KMS-11 (cell line): ENCODE measurements at regions not wholly inside any gene's neighbourhood (a gene's known extent, or its start where the extent isn't known, plus 50 kb on each side); places are given as distances from the start of the nearest gene placed in this dataset.

Experiments used
- H2AFZ ChIP-seq: fragments of 200-600 bp; sonication (generic); 2 replicates; pipeline ENCODE4 v1.6.1; 2016; ENCODE audit warnings: antibody characterized with exemption, mixed run types, low read depth
- H3K27ac ChIP-seq: fragments of 200-600 bp; sonication (generic); 2 replicates; pipeline ENCODE4 v1.6.1; 2016; ENCODE audit warnings: mild to moderate bottlenecking, mixed run types
- H3K27me3 ChIP-seq: fragments of 200-600 bp; sonication (generic); 2 replicates; pipeline ENCODE4 v1.6.1; 2017; ENCODE audit warnings: mild to moderate bottlenecking, low read depth, mixed run types, moderate library complexity; ENCODE audit not compliant: insufficient read depth
- H3K36me3 ChIP-seq: fragments of 200-600 bp; sonication (generic); 2 replicates; pipeline ENCODE4 v1.6.1; 2017; ENCODE audit warnings: mild to moderate bottlenecking, mixed run types; ENCODE audit not compliant: insufficient read depth
- H3K4me1 ChIP-seq: fragments of 200-600 bp; sonication (generic); 2 replicates; pipeline ENCODE4 v1.6.1; 2016; ENCODE audit warnings: mild to moderate bottlenecking, low read depth, mixed run types; ENCODE audit not compliant: poor library complexity, severe bottlenecking
- H3K4me2 ChIP-seq: fragments of 200-600 bp; sonication (generic); 2 replicates; pipeline ENCODE4 v1.7.0; 2016; ENCODE audit warnings: mild to moderate bottlenecking, mixed run types
- H3K4me3 ChIP-seq: fragments of 200-600 bp; sonication (generic); IDR thresholded peaks from 2 replicates; pipeline ENCODE4 v1.6.1; 2017; ENCODE audit warnings: low read depth, low read length, mixed read lengths; ENCODE audit not compliant: insufficient read depth
- H3K79me2 ChIP-seq: fragments of 200-600 bp; sonication (generic); 2 replicates; pipeline ENCODE4 v1.6.1; 2016; ENCODE audit warnings: low read depth, mixed run types; ENCODE audit not compliant: insufficient read depth
- H3K9ac ChIP-seq: fragments of 200-600 bp; sonication (generic); 2 replicates; pipeline ENCODE4 v1.6.1; 2016; ENCODE audit warnings: mild to moderate bottlenecking, mixed run types
- H4K20me1 ChIP-seq: fragments of 200-600 bp; sonication (generic); 2 replicates; pipeline ENCODE4 v1.6.1; 2016; ENCODE audit warnings: mild to moderate bottlenecking, mixed run types; ENCODE audit not compliant: insufficient read depth
- TF ChIP-seq, protein P1 (sequence below): fragments of 200-600 bp; sonication (generic); conservative IDR thresholded peaks from 2 replicates; pipeline ENCODE4 v1.6.1; 2017; ENCODE audit warnings: low read depth, mild to moderate bottlenecking, antibody characterized with exemption, low read length, moderate library complexity, mixed read lengths

DNA sequence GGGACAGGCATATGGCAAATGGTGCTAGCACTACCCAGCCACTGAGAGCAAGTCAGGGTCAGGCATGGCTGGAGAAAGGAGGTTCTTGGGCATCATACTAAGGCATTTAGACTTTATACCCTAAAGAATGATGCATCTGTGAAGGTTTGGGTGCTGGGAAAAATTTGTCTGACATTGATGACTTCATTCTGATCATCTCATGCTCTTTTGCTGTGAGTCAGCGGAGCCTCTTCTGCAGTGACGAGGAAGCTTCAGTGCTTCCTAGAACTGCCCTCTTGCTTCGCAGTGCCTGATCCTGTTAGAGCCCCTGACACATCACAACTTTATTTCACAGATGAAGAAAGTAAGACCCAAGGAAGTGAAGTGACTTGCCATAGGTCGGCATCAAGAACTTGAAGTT, 266.6 kb upstream of the GAS1 start:
- Histone ChIP-seq H3K4me1 (no peaks in the 10 kb centered on the region), H3K36me3 (no peaks in the 10 kb centered on the region), H4K20me1 (no peaks in the 10 kb centered on the region), H3K4me3 (no peak overlapping the region), H3K9ac (no peak overlapping the region), H3K27ac (no peak overlapping the region), H3K27me3 (no peaks in the 10 kb centered on the region), H3K79me2 (no peaks in the 10 kb centered on the region), H2AFZ (no peak overlapping the region), H3K4me2 (no peak overlapping the region)
- TF ChIP-seq, protein P1, sequence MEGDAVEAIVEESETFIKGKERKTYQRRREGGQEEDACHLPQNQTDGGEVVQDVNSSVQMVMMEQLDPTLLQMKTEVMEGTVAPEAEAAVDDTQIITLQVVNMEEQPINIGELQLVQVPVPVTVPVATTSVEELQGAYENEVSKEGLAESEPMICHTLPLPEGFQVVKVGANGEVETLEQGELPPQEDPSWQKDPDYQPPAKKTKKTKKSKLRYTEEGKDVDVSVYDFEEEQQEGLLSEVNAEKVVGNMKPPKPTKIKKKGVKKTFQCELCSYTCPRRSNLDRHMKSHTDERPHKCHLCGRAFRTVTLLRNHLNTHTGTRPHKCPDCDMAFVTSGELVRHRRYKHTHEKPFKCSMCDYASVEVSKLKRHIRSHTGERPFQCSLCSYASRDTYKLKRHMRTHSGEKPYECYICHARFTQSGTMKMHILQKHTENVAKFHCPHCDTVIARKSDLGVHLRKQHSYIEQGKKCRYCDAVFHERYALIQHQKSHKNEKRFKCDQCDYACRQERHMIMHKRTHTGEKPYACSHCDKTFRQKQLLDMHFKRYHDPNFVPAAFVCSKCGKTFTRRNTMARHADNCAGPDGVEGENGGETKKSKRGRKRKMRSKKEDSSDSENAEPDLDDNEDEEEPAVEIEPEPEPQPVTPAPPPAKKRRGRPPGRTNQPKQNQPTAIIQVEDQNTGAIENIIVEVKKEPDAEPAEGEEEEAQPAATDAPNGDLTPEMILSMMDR: no peak

DNA sequence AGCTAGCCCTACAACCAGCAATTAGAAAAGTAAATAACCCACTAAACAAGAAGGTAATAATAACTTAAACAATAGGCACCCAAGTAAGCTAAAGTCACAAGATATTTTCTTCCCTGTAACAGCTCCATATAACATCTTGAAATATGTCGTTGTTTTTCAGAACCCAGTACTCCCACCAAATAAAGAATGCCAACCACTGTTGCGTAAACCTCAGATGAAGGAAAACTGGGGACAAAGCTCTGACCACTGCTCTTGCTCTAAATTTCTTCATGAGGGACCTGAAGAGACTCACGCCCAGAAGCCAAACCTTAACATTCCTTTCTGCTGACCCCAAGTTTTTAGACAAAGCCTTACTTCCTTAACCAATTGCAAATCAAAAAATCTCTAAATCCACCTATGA, 267.7 kb upstream of the GAS1 start:
- no peak overlapping the region for H2AFZ ChIP-seq
- H3K4me1 ChIP-seq: no peaks in the 10 kb centered on the region
- no peak overlapping the region for H3K9ac ChIP-seq
- no peak overlapping the region for H3K4me2 ChIP-seq
- no peak overlapping the region for H3K27ac ChIP-seq
- no peaks in the 10 kb centered on the region for H3K27me3 ChIP-seq
- no peak overlapping the region for H3K4me3 ChIP-seq
- H3K36me3 ChIP-seq: no peaks in the 10 kb centered on the region
- H3K79me2 ChIP-seq: no peaks in the 10 kb centered on the region
- H4K20me1 ChIP-seq: no peaks in the 10 kb centered on the region
- TF ChIP-seq, protein P1: no peak

DNA sequence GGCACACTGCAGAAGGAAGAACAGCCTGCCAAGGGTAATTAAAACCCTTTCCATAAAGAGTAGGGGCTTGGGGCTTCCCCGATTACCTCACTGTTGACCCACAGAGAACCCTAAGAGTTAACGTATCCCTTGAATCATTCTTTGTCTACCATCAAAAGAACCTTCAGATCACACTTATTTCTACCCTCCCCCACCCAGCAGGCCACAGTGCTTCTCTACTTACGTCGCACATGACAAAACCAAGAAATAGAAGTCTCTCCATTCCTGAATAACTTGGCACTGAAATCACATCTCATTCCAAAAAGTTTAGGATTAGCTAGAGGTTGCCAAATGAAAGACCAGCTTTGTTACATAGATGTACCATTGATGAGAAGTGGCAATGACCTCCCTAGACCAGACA, 268.7 kb upstream of the GAS1 start:
- Histone ChIP-seq H3K4me2 (no peak overlapping the region), H4K20me1 (no peaks in the 10 kb centered on the region), H3K9ac (no peak overlapping the region), H3K4me3 (no peak overlapping the region), H3K4me1 (no peaks in the 10 kb centered on the region), H3K27ac (no peak overlapping the region), H2AFZ (no peak overlapping the region), H3K36me3 (no peaks in the 10 kb centered on the region), H3K79me2 (no peaks in the 10 kb centered on the region), H3K27me3 (no peaks in the 10 kb centered on the region)
- TF ChIP-seq, protein P1: no peak

DNA sequence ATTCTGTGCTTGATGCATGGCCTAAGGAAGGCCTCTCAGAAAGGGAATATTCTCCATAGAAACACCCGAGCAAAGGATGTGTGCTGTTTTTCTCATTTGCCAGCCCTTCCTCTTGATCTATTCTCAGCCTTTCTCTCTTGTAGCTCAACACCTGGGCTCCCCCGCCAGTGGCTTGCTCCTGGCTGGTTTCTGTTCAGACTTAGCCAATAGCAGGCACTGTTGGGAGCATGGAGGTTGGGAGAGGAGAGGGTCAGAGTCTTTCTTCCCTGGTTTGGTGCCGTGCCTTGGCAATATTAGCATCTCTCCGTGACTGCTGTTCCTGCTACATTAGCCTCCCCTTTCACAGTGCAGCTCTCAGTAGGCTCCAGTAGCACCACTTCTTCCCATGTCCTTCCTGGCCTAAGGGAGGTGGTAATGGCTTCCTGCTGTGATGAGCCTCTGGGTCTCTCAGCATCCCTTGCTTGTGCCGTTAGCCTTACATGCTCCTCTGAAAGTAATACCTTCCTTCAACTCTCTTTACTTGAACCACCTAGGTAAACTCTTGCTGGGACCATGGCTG, 269.7 kb upstream of the GAS1 start:
- H3K4me3 ChIP-seq: no peak overlapping the region
- no peaks in the 10 kb centered on the region for H3K4me1 ChIP-seq
- H2AFZ ChIP-seq: no peak overlapping the region
- no peaks in the 10 kb centered on the region for H3K27me3 ChIP-seq
- H3K79me2 ChIP-seq: no peaks in the 10 kb centered on the region
- H3K4me2 ChIP-seq: no peak overlapping the region
- H3K36me3 ChIP-seq: no peaks in the 10 kb centered on the region
- no peak overlapping the region for H3K9ac ChIP-seq
- TF ChIP-seq, protein P1: no peak
- no peak overlapping the region for H3K27ac ChIP-seq
- H4K20me1 ChIP-seq: no peaks in the 10 kb centered on the region
